ENCODE measurements at regions not wholly inside any gene's neighbourhood (a gene's known extent, or its start where the extent isn't known, plus 50 kb on each side); places are given as distances from the start of the nearest gene placed in this dataset.

- no peak for TF ChIP-seq CTCF (IDR thresholded peaks at IDR 0.05; ENCODE audit: insufficient read depth, low read length)
- no peak for TF ChIP-seq GABPA (IDR thresholded peaks at IDR 0.05; ENCODE audit: low read depth)
- TF ChIP-seq SPI1 (IDR thresholded peaks at IDR 0.05; ENCODE audit: borderline replicate concordance, low read depth) = no peak
- no peak for TF ChIP-seq POLR2AphosphoS5 (IDR thresholded peaks at IDR 0.05; ENCODE audit: low read depth)
- TF ChIP-seq REST (IDR thresholded peaks at IDR 0.05; ENCODE audit: insufficient replicate concordance, low read depth) = no peak
- no peak for DNase-seq (ENCODE audit: low read depth in 1 of 2, low spot score in 1 of 2)
Observed at GRCh38 chr12:91562476-91562875, 379.9 kb upstream of the DCN start.

GRCh38 chr12:91561958-91562325 lies 379.3 kb upstream of the DCN start:
- H3K4me3 ChIP-seq (replicated peaks; ENCODE audit: insufficient read depth, low read length) = no peak overlapping the region
- H3K27ac ChIP-seq (replicated peaks) = no peak overlapping the region
- no peaks in the 10 kb centered on the region for H3K27me3 ChIP-seq (ENCODE audit: insufficient read depth, poor library complexity, severe bottlenecking)
- TF ChIP-seq SPI1 (IDR thresholded peaks at IDR 0.05; ENCODE audit: borderline replicate concordance, low read depth) (no peak), CTCF (IDR thresholded peaks at IDR 0.05; ENCODE audit: insufficient read depth, low read length) (no peak), GABPA (IDR thresholded peaks at IDR 0.05; ENCODE audit: low read depth) (no peak), REST (IDR thresholded peaks at IDR 0.05; ENCODE audit: insufficient replicate concordance, low read depth) (no peak), POLR2AphosphoS5 (IDR thresholded peaks at IDR 0.05; ENCODE audit: low read depth) (no peak)
- DNase-seq (ENCODE audit: low read depth in 1 of 2, low spot score in 1 of 2) = no peak

More at GRCh38 chr12:91562476-91562875, 379.9 kb upstream of the DCN start:
- H3K4me3 ChIP-seq (replicated peaks; ENCODE audit: insufficient read depth, low read length) = no peak overlapping the region
- H3K27me3 ChIP-seq (ENCODE audit: insufficient read depth, poor library complexity, severe bottlenecking) = no peaks in the 10 kb centered on the region
- H3K27ac ChIP-seq (replicated peaks) = no peak overlapping the region

- Histone ChIP-seq H3K27me3 (ENCODE audit: insufficient read depth, poor library complexity, severe bottlenecking) (no peaks in the 10 kb centered on the region), H3K4me3 (replicated peaks; ENCODE audit: insufficient read depth, low read length) (no peak overlapping the region), H3K27ac (replicated peaks) (no peak overlapping the region)
- TF ChIP-seq REST (IDR thresholded peaks at IDR 0.05; ENCODE audit: insufficient replicate concordance, low read depth) (no peak), CTCF (IDR thresholded peaks at IDR 0.05; ENCODE audit: insufficient read depth, low read length) (no peak), SPI1 (IDR thresholded peaks at IDR 0.05; ENCODE audit: borderline replicate concordance, low read depth) (no peak), POLR2AphosphoS5 (IDR thresholded peaks at IDR 0.05; ENCODE audit: low read depth) (no peak), GABPA (IDR thresholded peaks at IDR 0.05; ENCODE audit: low read depth) (no peak)
- no peak for DNase-seq (ENCODE audit: low read depth in 1 of 2, low spot score in 1 of 2)
Observed at GRCh38 chr12:91561301-91561957, 378.8 kb upstream of the DCN start.
